ENCODE measurements at regions not wholly inside any gene's neighbourhood (a gene's known extent, or its start where the extent isn't known, plus 50 kb on each side); places are given as distances from the start of the nearest gene placed in this dataset.

DNA sequence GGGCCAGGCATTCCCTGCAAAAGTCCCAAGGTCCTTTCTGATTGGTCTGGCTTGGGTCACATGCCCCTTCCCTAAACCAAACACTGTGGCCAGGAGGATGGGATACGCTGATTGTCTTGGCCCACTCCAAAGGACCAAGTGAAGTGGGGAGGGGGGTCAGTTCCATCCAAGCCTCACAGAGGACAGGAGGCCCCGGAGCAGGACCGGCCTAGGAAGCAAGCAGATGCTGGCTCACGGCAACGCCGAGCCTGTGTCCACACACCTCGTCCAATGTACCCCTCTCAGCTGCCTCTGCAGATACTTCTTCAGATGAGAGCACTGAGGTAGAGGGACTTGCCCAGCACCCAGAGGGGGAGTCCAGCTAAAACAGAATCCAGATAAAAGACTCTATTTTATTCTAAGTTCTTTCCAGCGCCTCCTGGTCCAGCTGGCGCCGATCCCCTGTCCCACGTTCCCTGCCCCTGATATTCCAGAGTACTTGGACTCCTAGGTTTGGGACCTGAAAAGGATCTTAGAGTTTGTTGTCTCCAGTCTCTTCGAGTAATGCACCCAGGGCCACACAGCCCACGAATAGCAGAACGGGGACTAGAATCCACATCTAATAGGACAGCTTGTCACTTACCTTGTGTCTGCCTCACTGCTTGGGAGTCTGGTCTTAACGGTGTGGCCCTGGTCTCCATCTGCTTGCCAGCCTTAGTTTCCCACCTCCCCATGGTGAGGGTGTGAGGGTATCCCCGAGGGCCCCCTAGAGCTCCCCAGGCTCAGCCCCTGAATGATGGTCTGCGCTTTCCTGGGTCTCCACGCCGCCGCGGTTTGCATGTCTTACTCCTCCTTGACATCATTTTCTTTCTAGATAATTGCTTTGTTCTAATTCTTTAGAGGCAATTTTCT lies 72.4 kb upstream of the UNC5A start:
- Mint-ChIP-seq H3K4me3 (ENCODE audit: low read depth) (no peak overlapping the region), H3K4me1 (ENCODE audit: low read depth) (peaks cover 3% of the 10 kb centered on the region), H3K9me3 (ENCODE audit: low read depth) (no peaks in the 10 kb centered on the region), H3K36me3 (ENCODE audit: insufficient read depth) (no peaks in the 10 kb centered on the region), H3K27me3 (peaks cover 52% of the 10 kb centered on the region), H3K27ac (no peak overlapping the region)
- peak; percentile 2 for DNase-seq (ENCODE audit: low spot score, unreplicated experiment)
- TF ChIP-seq, protein P1, sequence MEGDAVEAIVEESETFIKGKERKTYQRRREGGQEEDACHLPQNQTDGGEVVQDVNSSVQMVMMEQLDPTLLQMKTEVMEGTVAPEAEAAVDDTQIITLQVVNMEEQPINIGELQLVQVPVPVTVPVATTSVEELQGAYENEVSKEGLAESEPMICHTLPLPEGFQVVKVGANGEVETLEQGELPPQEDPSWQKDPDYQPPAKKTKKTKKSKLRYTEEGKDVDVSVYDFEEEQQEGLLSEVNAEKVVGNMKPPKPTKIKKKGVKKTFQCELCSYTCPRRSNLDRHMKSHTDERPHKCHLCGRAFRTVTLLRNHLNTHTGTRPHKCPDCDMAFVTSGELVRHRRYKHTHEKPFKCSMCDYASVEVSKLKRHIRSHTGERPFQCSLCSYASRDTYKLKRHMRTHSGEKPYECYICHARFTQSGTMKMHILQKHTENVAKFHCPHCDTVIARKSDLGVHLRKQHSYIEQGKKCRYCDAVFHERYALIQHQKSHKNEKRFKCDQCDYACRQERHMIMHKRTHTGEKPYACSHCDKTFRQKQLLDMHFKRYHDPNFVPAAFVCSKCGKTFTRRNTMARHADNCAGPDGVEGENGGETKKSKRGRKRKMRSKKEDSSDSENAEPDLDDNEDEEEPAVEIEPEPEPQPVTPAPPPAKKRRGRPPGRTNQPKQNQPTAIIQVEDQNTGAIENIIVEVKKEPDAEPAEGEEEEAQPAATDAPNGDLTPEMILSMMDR (IDR thresholded peaks at IDR 0.05; ENCODE audit: unreplicated experiment): no peak

- peaks cover 3% of the 10 kb centered on the region for H3K4me1 Mint-ChIP-seq (ENCODE audit: low read depth)
Observed at GRCh38 chr5:176738637-176739250, 71.6 kb upstream of the UNC5A start.

DNA sequence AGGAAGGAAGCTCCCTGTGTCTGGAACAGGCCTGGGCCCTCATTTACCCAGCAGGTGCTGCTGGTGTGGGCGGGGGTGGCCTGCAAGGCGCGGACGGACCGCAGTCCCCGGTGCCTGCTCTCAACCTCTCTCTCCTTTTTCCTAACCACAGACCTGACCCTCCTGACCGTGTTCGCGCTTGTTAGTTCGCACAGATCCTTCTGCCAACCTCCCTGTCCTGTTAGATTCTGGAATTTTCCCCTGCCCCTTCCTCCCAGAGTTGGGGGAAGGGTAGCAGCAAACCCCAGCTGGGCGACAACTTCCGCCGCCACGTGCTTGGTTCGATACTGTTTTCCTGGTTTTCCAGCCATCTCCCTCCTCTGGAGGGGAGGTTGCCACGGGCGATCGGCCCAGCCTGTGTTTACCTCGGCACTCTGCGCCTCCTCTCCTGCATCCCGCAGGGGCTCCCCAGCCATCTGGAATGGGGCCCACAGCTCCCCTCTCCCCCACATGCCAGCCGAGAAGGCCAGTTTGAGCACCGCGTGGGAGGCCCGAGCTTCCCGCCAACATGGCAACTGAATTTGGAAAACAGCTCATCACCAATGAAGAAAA lies 70.8 kb upstream of the UNC5A start:
- TF ChIP-seq, protein P1 (IDR thresholded peaks at IDR 0.05; ENCODE audit: unreplicated experiment): no peak
- H3K4me1 Mint-ChIP-seq (ENCODE audit: low read depth): peaks cover 6% of the 10 kb centered on the region
- peak; percentile 8 for DNase-seq (ENCODE audit: low spot score, unreplicated experiment)
- no peaks in the 10 kb centered on the region for H3K36me3 Mint-ChIP-seq (ENCODE audit: insufficient read depth)
- no peak overlapping the region for H3K4me3 Mint-ChIP-seq (ENCODE audit: low read depth)
- H3K9me3 Mint-ChIP-seq (ENCODE audit: low read depth): no peaks in the 10 kb centered on the region
- peaks cover 62% of the 10 kb centered on the region for H3K27me3 Mint-ChIP-seq
- no peak overlapping the region for H3K27ac Mint-ChIP-seq

More at GRCh38 chr5:176738637-176739250, 71.6 kb upstream of the UNC5A start:
- TF ChIP-seq, protein P1 (IDR thresholded peaks at IDR 0.05; ENCODE audit: unreplicated experiment): no peak
- Mint-ChIP-seq H3K27me3 (peaks cover 54% of the 10 kb centered on the region), H3K4me3 (ENCODE audit: low read depth) (no peak overlapping the region), H3K36me3 (ENCODE audit: insufficient read depth) (no peaks in the 10 kb centered on the region), H3K9me3 (ENCODE audit: low read depth) (no peaks in the 10 kb centered on the region), H3K27ac (no peak overlapping the region)
- peak; percentile 4 for DNase-seq (ENCODE audit: low spot score, unreplicated experiment)

DNA sequence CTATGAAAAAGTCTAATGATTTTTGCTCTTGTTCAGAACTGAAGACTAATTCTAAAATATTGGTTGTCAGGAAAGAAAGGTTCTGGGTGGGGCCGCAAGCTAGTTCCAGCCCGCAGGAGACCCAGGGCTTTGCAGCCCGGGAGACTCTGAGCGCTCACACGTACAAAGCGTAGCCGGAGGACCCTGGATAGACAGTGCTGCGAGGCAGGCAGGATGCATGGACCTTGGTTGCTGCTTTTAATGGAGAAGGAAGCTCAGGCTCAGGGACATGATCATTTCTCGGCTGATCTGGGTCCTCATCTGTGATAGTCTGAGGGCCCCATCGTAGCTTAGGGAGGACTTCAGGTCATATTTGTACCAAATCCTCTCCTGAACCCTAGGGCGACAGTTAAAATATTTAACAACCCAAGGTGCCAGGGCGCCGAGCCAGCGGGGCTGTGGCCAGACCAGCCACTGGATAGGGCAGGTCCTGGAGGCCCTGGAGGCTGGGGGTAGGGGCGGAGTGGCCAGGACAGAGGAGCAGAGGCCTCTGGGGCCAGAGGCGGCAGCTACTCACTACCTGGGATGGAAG lies 70.1 kb upstream of the UNC5A start:
- TF ChIP-seq, protein P1 (IDR thresholded peaks at IDR 0.05; ENCODE audit: unreplicated experiment): no peak
- Mint-ChIP-seq H3K9me3 (ENCODE audit: low read depth) (no peaks in the 10 kb centered on the region), H3K27me3 (peaks cover 69% of the 10 kb centered on the region), H3K4me1 (ENCODE audit: low read depth) (peaks cover 6% of the 10 kb centered on the region), H3K4me3 (ENCODE audit: low read depth) (no peak overlapping the region), H3K36me3 (ENCODE audit: insufficient read depth) (no peaks in the 10 kb centered on the region), H3K27ac (no peak overlapping the region)
- DNase-seq (ENCODE audit: low spot score, unreplicated experiment): no peak
